ENCODE measurements at regions not wholly inside any gene's neighbourhood (a gene's known extent, or its start where the extent isn't known, plus 50 kb on each side); places are given as distances from the start of the nearest gene placed in this dataset.

GRCh38 chrX:148310426-148311165 lies 189.8 kb upstream of the AFF2 start:
- TF ChIP-seq CTCF (IDR thresholded peaks at IDR 0.05) (no peak), ZFX (IDR thresholded peaks at IDR 0.05; ENCODE audit: borderline replicate concordance) (no peak)

All from 22Rv1 (cell line).